HCT116 (cell line): ENCODE measurements at regions not wholly inside any gene's neighbourhood (a gene's known extent, or its start where the extent isn't known, plus 50 kb on each side); places are given as distances from the start of the nearest gene placed in this dataset.

Experiments
- ATAC-seq: fragments of 200-7000 bp; cut with Tn5 transposase; 2 replicates; pipeline ENCODE4 v1.9.1; 2020; ENCODE audit warnings: mild to moderate bottlenecking, moderate library complexity
- BruUV-seq: library from RNA; stranded (reverse); fragments of 400-500 nt; replicated peaks from 2 replicates; lab custom pipeline; 2021; lab: Mats Ljungman, UMichigan
- CTCF ChIA-PET: fragments of 300-600 bp; sonication (Branson Sonifier 250); formaldehyde crosslinking; loops from one replicate; lab custom pipeline; 2021; ENCODE audit warnings: antibody characterized with exemption; lab: Charles Lee
- POLR2A ChIA-PET: fragments of 300-600, 350-600 bp; sonication (Branson Sonifier 250); formaldehyde crosslinking; loops from one replicate; lab custom pipeline; 2021; ENCODE audit warnings: antibody characterized with exemption; lab: Charles Lee
- RAD21 ChIA-PET, 2 experiments: fragments of 300-600 bp; sonication (Branson Sonifier 250); formaldehyde crosslinking; loops; one replicate each; lab custom pipeline; 2023; ENCODE audit warnings: low total read pairs in 2 of 2; ENCODE audit not compliant: uncharacterized antibody in 2 of 2, unreplicated experiment in 2 of 2, low non-redundant PET in 1 of 2; lab: Charles Lee
- DNase-seq: peaks from one replicate; pipeline ENCODE4 v3.0.0-alpha.2; 2010; ENCODE audit warnings: low read depth, low spot score
- H2AFZ ChIP-seq: fragments of 200-600 bp; shearing (Covaris generic), sonication (generic); 2 replicates; pipeline ENCODE4 v1.6.1; 2017; ENCODE audit warnings: low read depth, mixed run types, mixed read lengths, antibody characterized with exemption, low read length; ENCODE audit not compliant: poor library complexity, severe bottlenecking
- H3K27ac ChIP-seq: 2 replicates; pipeline ENCODE4 v1.5.1; 2012; ENCODE audit warnings: low read depth, low read length
- H3K27me3 ChIP-seq: fragments of 200-600 bp; sonication (generic); 2 replicates; pipeline ENCODE4 v1.6.1; 2016; ENCODE audit warnings: mixed run types, low read length, mixed read lengths; ENCODE audit not compliant: insufficient read depth
- H3K36me3 ChIP-seq, 2 experiments: fragments of 200-500 bp in 1 of 2; fragments of 200-600 bp in 1 of 2; sonication (Bioruptor generic) in 1 of 2; sonication (generic) in 1 of 2; 2 replicates each; pipeline versions ENCODE4 v1.5.1 to v1.6.1; 2014 to 2016; ENCODE audit warnings: low read length in 2 of 2, inconsistent platforms in 1 of 2, mixed read lengths in 1 of 2, mixed run types in 1 of 2; ENCODE audit not compliant: insufficient read depth in 2 of 2, control insufficient read depth in 1 of 2
- H3K4me1 ChIP-seq, 2 experiments: fragments of 200-600 bp in 1 of 2; sonication (generic) in 1 of 2; 2 replicates each; pipeline versions ENCODE4 v1.5.1 to v1.6.1; 2012 to 2017; ENCODE audit warnings: low read length in 2 of 2, inconsistent platforms in 1 of 2, mild to moderate bottlenecking in 1 of 2, mixed read lengths in 1 of 2, mixed run types in 1 of 2, moderate library complexity in 1 of 2; ENCODE audit not compliant: insufficient read depth in 2 of 2, control insufficient read depth in 1 of 2
- H3K4me2 ChIP-seq: fragments of 200-600 bp; sonication (generic); 2 replicates; pipeline ENCODE4 v1.6.1; 2017; ENCODE audit warnings: mixed run types, low read length, mixed read lengths
- H3K4me3 ChIP-seq, 2 experiments: fragments of 200-600 bp in 1 of 2; sonication (generic) in 1 of 2; replicated peaks in 1 of 2; 2 replicates each; pipeline ENCODE4 v1.5.1; 2011 to 2016; ENCODE audit warnings: low read length in 2 of 2, control low read depth in 1 of 2, low read depth in 1 of 2, mild to moderate bottlenecking in 1 of 2, mixed read lengths in 1 of 2, mixed run types in 1 of 2
- H3K79me2 ChIP-seq: fragments of 200-600 bp; sonication (generic); 2 replicates; pipeline ENCODE4 v1.6.1; 2017; ENCODE audit warnings: mild to moderate bottlenecking, mixed run types, low read length, moderate library complexity, mixed read lengths; ENCODE audit not compliant: insufficient read depth
- H3K9ac ChIP-seq: fragments of 200-600 bp; sonication (generic); 2 replicates; pipeline ENCODE4 v1.6.1; 2016; ENCODE audit warnings: low read length, mixed read lengths
- H3K9me2 ChIP-seq: fragments of 200-600 bp; sonication (generic), shearing (Covaris generic); 2 replicates; pipeline ENCODE4 v1.6.1; 2017; ENCODE audit warnings: mixed run types, mild to moderate bottlenecking, moderate library complexity; ENCODE audit not compliant: insufficient read depth
- H3K9me3 ChIP-seq, 2 experiments: fragments of 200-500 bp in 1 of 2; fragments of 200-600 bp in 1 of 2; sonication (Bioruptor generic) in 1 of 2; sonication (generic) in 1 of 2; 2 replicates each; pipeline ENCODE4 v1.6.1; 2014 to 2017; ENCODE audit warnings: low read length in 2 of 2, mixed read lengths in 2 of 2, inconsistent platforms in 1 of 2, low read depth in 1 of 2, mild to moderate bottlenecking in 1 of 2, mixed run types in 1 of 2, moderate library complexity in 1 of 2; ENCODE audit not compliant: control insufficient read depth in 1 of 2, insufficient read depth in 1 of 2
- H4K20me1 ChIP-seq: fragments of 200-600 bp; sonication (generic), shearing (Covaris generic); 2 replicates; pipeline ENCODE4 v1.6.1; 2017; ENCODE audit warnings: mixed run types, mild to moderate bottlenecking, moderate library complexity; ENCODE audit not compliant: insufficient read depth
- ATF3 ChIP-seq: IDR thresholded peaks from 2 replicates; pipeline ENCODE4 v1.6.1; 2012
- CEBPB ChIP-seq: IDR thresholded peaks from 2 replicates; pipeline ENCODE4 v1.6.1; 2012; ENCODE audit warnings: low read depth
- ELF1 ChIP-seq: IDR thresholded peaks from 2 replicates; pipeline ENCODE4 v1.6.1; 2012; ENCODE audit warnings: low read depth, borderline replicate concordance
- FOSL1 ChIP-seq: IDR thresholded peaks from 2 replicates; pipeline ENCODE4 v1.6.1; 2012; ENCODE audit warnings: low read depth
- JUND ChIP-seq: IDR thresholded peaks from 2 replicates; pipeline ENCODE4 v1.6.1; 2012
- POLR2A ChIP-seq: IDR thresholded peaks from 2 replicates; pipeline ENCODE4 v1.7.0; 2011; ENCODE audit warnings: borderline replicate concordance; ENCODE audit not compliant: insufficient read depth, insufficient read length; ENCODE audit errors: extremely low read depth
- RAD21 ChIP-seq: IDR thresholded peaks from 2 replicates; pipeline ENCODE4 v1.6.1; 2012; ENCODE audit warnings: low read depth, mild to moderate bottlenecking
- ZBTB33 ChIP-seq: IDR thresholded peaks from 2 replicates; pipeline ENCODE4 v1.6.1; 2011; ENCODE audit warnings: mild to moderate bottlenecking, low read length, moderate library complexity; ENCODE audit not compliant: insufficient replicate concordance; ENCODE audit errors: extremely low read depth
- ZNF274 ChIP-seq: fragments of 200-500 bp; sonication (Bioruptor generic); IDR thresholded peaks from 2 replicates; pipeline ENCODE4 v1.6.1; 2014; ENCODE audit warnings: mild to moderate bottlenecking, low read depth, low read length, inconsistent platforms
- intact Hi-C: fragments of 100-400 bp; cut with micrococcal nuclease; formaldehyde crosslinking; loops from 2 replicates; pipeline ENCODE4 v1.10.0; 2022
- TF ChIP-seq, protein P1 (sequence below), 3 experiments: fragments of 200-600 bp in 1 of 3; sonication (generic) in 1 of 3; IDR thresholded peaks in 2 of 3; conservative IDR thresholded peaks in 1 of 3; 2 replicates each; pipeline ENCODE4 v1.5.1; 2012 to 2017; ENCODE audit warnings: low read depth in 2 of 3, low read length in 2 of 3, antibody characterized with exemption in 1 of 3, borderline replicate concordance in 1 of 3, control low read depth in 1 of 3, mild to moderate bottlenecking in 1 of 3, mixed read lengths in 1 of 3, mixed run types in 1 of 3, moderate library complexity in 1 of 3; ENCODE audit not compliant: insufficient read depth in 1 of 3

- CTCF ChIA-PET: no interaction called here
- Histone ChIP-seq H3K4me1 (no peaks in the 10 kb centered on the region), H3K4me2 (no peak overlapping the region), H3K79me2 (no peaks in the 10 kb centered on the region)
- TF ChIP-seq CEBPB: no peak
- no peak for TF ChIP-seq ZBTB33
- TF ChIP-seq, protein P1, sequence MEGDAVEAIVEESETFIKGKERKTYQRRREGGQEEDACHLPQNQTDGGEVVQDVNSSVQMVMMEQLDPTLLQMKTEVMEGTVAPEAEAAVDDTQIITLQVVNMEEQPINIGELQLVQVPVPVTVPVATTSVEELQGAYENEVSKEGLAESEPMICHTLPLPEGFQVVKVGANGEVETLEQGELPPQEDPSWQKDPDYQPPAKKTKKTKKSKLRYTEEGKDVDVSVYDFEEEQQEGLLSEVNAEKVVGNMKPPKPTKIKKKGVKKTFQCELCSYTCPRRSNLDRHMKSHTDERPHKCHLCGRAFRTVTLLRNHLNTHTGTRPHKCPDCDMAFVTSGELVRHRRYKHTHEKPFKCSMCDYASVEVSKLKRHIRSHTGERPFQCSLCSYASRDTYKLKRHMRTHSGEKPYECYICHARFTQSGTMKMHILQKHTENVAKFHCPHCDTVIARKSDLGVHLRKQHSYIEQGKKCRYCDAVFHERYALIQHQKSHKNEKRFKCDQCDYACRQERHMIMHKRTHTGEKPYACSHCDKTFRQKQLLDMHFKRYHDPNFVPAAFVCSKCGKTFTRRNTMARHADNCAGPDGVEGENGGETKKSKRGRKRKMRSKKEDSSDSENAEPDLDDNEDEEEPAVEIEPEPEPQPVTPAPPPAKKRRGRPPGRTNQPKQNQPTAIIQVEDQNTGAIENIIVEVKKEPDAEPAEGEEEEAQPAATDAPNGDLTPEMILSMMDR (IDR thresholded peaks at IDR 0.05 in 2 of 3, conservative IDR thresholded peaks at IDR 0.05 in 1 of 3; ENCODE audit: borderline replicate concordance in 1 of 3, insufficient read depth in 1 of 3, low read depth in 2 of 3, low read length in 2 of 3): no peak
- no peak for TF ChIP-seq FOSL1
- TF ChIP-seq POLR2A: no peak
- no peak for TF ChIP-seq ELF1
- TF ChIP-seq JUND: no peak
- no peak for TF ChIP-seq RAD21
- no peak for TF ChIP-seq ATF3
- no peak for TF ChIP-seq ZNF274
- TF ChIP-seq, all 23 proteins: peak for 0
- Histone ChIP-seq H2AFZ (no peak overlapping the region), H3K27me3 (peaks cover 30% of the 10 kb centered on the region), H3K9ac (no peak overlapping the region), H3K9me3 (no peaks in the 10 kb centered on the region), H3K27ac (no peak overlapping the region), H4K20me1 (no peaks in the 10 kb centered on the region), H3K36me3 (no peaks in the 10 kb centered on the region), H3K9me2 (no peaks in the 10 kb centered on the region), H3K4me3 (no peak overlapping the region)
- RAD21 ChIA-PET: no interaction called here
- intact Hi-C loops: no loop called here
- POLR2A ChIA-PET: no interaction called here
- BruUV-seq: no TSS peak
- ATAC-seq: no peak
- DNase-seq: no peak
Observed at GRCh38 chr20:60073504-60073903, 115.3 kb downstream of the CDH26 start.
